ENCODE measurements at regions not wholly inside any gene's neighbourhood (a gene's known extent, or its start where the extent isn't known, plus 50 kb on each side); places are given as distances from the start of the nearest gene placed in this dataset.

DNA sequence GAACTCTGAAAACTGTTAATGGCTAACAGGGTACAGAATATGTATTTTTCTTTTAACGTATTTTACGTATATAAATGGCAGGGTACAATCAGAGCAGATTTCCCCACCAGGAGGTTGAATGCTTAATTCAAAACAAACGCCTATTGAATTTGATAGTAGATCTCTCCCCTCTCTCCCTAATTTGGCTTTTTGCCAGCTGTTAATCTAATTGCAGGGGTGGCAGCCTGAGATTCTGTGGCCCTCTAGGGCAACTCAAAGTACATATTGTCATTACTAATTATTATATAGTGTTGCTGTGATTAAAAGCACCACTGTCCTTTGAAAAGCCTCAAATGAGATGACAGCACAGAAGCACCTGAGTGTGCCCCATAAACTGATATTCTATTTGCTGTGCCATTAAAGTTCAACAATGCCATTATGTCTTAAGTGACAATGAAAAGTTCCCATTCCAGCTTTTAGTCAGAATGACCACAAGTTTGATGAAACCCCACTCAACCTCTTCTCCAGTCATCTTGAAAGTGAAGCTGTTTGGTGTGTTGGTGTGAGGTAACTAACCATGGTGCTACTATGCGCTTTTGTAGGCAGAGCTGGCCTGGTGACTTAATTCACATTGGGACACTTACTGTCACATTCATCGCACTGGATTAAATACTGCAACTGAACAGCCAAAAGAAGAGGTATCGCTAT lies 351.4 kb downstream of the KCNRG start:
- H3K27ac ChIP-seq (ENCODE audit: low read depth, low read length) = no peak overlapping the region
- H3K36me3 ChIP-seq (ENCODE audit: insufficient read depth, low read length) = no peaks in the 10 kb centered on the region
- no peak overlapping the region for H3K4me3 ChIP-seq (ENCODE audit: low read depth in 1 of 2, low read length in 2 of 2)
- no peaks in the 10 kb centered on the region for H3K4me1 ChIP-seq (ENCODE audit: insufficient read depth, low read length)
- no peaks in the 10 kb centered on the region for H3K27me3 ChIP-seq (ENCODE audit: control insufficient read depth in 1 of 2, insufficient read depth in 2 of 2, low read length in 2 of 2)
- H3K9ac ChIP-seq (ENCODE audit: low read length) = no peak overlapping the region
- no peaks in the 10 kb centered on the region for H3K9me3 ChIP-seq (ENCODE audit: low read length)

DNA sequence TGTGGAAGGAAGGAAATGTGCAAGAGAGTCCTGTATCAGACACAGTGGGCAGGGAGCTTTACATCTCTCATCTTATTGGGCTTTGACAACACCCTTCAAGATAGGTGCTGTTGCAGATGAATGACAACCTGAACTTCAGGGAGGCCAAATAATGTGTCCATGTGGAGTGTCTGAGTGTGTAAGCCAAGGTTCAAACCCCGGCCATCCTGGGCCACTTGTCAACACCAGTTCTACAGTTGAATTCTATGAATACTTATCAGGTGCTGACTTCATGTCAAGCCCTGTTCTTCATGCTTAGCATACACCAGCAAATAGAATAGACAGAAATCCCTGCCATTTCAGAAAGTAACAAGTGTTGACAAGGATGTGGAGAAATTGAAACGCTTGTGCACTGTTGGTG lies 354.4 kb downstream of the KCNRG start:
- no peaks in the 10 kb centered on the region for H3K9me3 ChIP-seq (ENCODE audit: low read length)
- H3K27ac ChIP-seq (ENCODE audit: low read depth, low read length) = no peak overlapping the region
- H3K36me3 ChIP-seq (ENCODE audit: insufficient read depth, low read length) = no peaks in the 10 kb centered on the region
- no peaks in the 10 kb centered on the region for H3K27me3 ChIP-seq (ENCODE audit: control insufficient read depth in 1 of 2, insufficient read depth in 2 of 2, low read length in 2 of 2)
- no peaks in the 10 kb centered on the region for H3K4me1 ChIP-seq (ENCODE audit: insufficient read depth, low read length)
- no peak overlapping the region for H3K4me3 ChIP-seq (ENCODE audit: low read depth in 1 of 2, low read length in 2 of 2)
- H3K9ac ChIP-seq (ENCODE audit: low read length) = no peak overlapping the region

DNA sequence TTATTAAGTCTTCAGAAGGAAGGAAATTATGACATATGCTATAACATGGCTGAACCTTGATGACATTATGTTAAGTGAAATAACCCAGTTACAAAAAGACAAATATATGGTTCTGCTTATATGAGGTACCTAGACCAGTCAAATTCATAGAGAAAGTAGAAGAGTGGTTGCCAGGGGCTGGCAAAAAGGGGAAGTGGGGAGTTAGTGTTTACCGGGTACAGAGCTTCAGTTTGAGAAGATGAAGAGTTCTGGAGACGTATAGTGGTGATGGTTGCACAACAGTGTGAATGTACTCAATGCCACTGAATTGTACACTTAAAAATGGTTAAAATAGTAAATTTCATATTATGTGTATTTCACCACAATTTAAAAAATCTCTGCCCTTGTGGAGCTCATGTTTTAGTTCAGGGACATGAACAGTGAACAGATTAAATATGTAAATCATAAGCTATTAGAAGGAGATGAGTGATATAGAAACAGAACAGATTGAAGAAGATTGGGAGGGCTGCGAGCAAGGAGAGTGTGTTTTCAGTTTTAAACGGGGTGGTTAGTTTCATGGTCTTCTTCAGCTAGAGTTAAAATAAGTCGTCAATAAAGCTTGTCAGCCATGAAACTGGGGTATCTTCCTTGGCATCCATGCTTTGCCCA lies 355.2 kb downstream of the KCNRG start:
- Histone ChIP-seq H3K4me3 (ENCODE audit: low read depth in 1 of 2, low read length in 2 of 2) (no peak overlapping the region), H3K27ac (ENCODE audit: low read depth, low read length) (no peak overlapping the region), H3K27me3 (ENCODE audit: control insufficient read depth in 1 of 2, insufficient read depth in 2 of 2, low read length in 2 of 2) (no peaks in the 10 kb centered on the region)

DNA sequence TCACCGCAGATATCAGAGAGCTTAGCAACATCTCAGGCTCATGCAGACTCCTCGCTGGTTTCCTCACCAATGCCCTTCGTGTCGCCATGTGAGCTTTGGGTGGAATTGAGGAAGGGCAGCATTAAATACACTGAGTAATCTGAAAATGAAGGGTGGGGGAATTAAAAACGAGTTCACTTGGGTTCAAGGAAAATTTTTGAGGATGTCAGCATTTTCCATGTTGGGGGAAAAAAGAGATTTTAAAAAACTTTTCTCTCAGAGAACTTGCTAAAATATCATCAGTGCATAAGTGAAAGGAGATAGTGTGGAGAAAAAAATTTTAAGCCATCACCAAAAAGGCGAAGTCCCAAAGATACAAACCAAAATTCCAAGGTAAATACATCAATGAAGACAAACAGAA lies 359.3 kb downstream of the KCNRG start:
- Histone ChIP-seq H3K27me3 (ENCODE audit: control insufficient read depth in 1 of 2, insufficient read depth in 2 of 2, low read length in 2 of 2) (no peaks in the 10 kb centered on the region), H3K9me3 (ENCODE audit: low read length) (no peaks in the 10 kb centered on the region), H3K27ac (ENCODE audit: low read depth, low read length) (no peak overlapping the region), H3K4me1 (ENCODE audit: insufficient read depth, low read length) (peaks cover 4% of the 10 kb centered on the region), H3K9ac (ENCODE audit: low read length) (no peak overlapping the region), H3K36me3 (ENCODE audit: insufficient read depth, low read length) (no peaks in the 10 kb centered on the region), H3K4me3 (ENCODE audit: low read depth in 1 of 2, low read length in 2 of 2) (no peak overlapping the region)

More for the DNA sequence above, 355.2 kb downstream of the KCNRG start:
- Histone ChIP-seq H3K9me3 (ENCODE audit: low read length) (no peaks in the 10 kb centered on the region), H3K4me1 (ENCODE audit: insufficient read depth, low read length) (no peaks in the 10 kb centered on the region), H3K9ac (ENCODE audit: low read length) (no peak overlapping the region), H3K36me3 (ENCODE audit: insufficient read depth, low read length) (no peaks in the 10 kb centered on the region)

DNA sequence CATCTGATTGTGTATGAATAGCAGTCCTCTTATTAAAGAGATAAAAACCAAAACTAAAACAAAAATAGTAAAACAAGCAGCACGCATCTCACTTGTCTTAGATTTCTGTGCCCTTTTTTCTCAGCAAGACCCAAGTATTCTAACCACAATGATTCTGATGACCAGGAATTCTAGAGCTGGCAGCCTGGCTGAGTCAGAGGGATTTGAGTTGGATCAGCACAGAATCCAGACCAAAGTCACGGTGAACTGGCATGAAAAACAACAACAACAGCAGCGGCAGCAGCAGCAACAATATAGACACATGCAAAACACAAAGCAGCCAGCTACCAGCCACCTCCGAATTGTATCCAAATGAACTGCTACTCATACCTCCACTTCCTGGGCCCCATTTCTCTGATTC lies 360.5 kb downstream of the KCNRG start:
- H3K4me3 ChIP-seq (ENCODE audit: low read depth in 1 of 2, low read length in 2 of 2) = no peak overlapping the region
- peaks cover 4% of the 10 kb centered on the region for H3K4me1 ChIP-seq (ENCODE audit: insufficient read depth, low read length)
- no peaks in the 10 kb centered on the region for H3K36me3 ChIP-seq (ENCODE audit: insufficient read depth, low read length)
- no peaks in the 10 kb centered on the region for H3K27me3 ChIP-seq (ENCODE audit: control insufficient read depth in 1 of 2, insufficient read depth in 2 of 2, low read length in 2 of 2)
- no peak overlapping the region for H3K9ac ChIP-seq (ENCODE audit: low read length)
- H3K27ac ChIP-seq (ENCODE audit: low read depth, low read length) = no peak overlapping the region
- H3K9me3 ChIP-seq (ENCODE audit: low read length) = no peaks in the 10 kb centered on the region

DNA sequence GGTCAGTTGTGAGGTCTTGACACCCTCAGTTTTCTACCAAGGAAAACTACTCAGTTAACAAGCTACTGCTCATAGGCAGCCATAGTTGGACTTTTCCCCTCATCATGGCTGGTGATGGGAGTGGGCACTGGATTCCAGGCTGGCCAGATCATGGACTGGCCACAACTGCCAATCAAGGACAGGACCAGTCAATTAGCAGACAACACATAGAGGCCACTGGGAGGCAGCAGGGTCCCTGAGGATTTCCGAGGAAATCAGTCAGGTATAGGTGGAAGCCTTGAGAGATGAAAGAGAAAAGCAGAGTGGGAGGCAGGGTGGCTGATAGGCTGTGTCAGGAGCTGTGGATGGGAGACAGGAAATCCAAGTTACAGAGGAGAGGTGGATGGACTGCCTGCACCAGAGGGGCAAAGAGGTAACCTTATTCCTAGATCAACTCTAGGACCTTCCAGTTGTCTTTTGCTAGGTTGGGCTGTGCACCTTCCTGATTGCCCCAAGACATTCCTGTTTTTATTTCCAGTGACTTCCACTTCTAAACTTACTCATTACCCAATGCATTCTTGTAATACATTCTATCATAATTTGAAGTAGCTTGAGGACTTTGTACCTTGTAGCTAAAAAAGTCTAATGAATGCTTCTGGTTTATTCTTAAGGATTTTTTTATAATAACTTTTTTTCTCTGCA lies 361.8 kb downstream of the KCNRG start:
- Histone ChIP-seq H3K27ac (ENCODE audit: low read depth, low read length) (no peak overlapping the region), H3K36me3 (ENCODE audit: insufficient read depth, low read length) (no peaks in the 10 kb centered on the region), H3K9ac (ENCODE audit: low read length) (no peak overlapping the region), H3K4me3 (ENCODE audit: low read depth in 1 of 2, low read length in 2 of 2) (no peak overlapping the region), H3K9me3 (ENCODE audit: low read length) (no peaks in the 10 kb centered on the region), H3K27me3 (ENCODE audit: control insufficient read depth in 1 of 2, insufficient read depth in 2 of 2, low read length in 2 of 2) (no peaks in the 10 kb centered on the region), H3K4me1 (ENCODE audit: insufficient read depth, low read length) (peaks cover 4% of the 10 kb centered on the region)

DNA sequence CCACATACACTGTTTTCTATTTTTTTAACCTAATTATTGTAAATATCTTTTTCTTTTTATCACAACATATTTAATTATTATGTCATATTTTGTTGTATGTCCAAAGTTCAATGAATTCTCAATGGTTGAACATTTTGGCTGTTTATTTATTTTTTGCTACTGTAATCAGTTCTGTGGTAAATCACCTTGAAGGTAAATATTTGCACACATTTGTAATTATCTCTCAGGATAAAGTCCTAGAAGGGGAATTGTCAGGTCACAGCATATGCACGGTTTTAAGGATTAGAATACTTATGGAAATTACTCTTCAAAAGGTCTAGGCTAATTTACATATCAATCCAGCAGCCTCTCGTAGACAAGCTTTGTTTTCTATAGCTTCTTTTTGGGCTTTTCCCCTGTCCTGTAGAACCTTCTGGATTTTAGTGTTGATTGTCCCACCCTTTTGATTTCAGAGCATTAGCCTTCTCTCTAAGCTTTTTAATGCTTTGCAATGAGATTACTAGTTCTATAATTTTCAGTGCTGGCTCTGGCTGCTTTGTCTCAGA lies 362.6 kb downstream of the KCNRG start:
- Histone ChIP-seq H3K9me3 (ENCODE audit: low read length) (no peaks in the 10 kb centered on the region), H3K4me1 (ENCODE audit: insufficient read depth, low read length) (peaks cover 4% of the 10 kb centered on the region), H3K27ac (ENCODE audit: low read depth, low read length) (no peak overlapping the region), H3K36me3 (ENCODE audit: insufficient read depth, low read length) (no peaks in the 10 kb centered on the region), H3K27me3 (ENCODE audit: control insufficient read depth in 1 of 2, insufficient read depth in 2 of 2, low read length in 2 of 2) (no peaks in the 10 kb centered on the region), H3K4me3 (ENCODE audit: low read depth in 1 of 2, low read length in 2 of 2) (no peak overlapping the region), H3K9ac (ENCODE audit: low read length) (no peak overlapping the region)

DNA sequence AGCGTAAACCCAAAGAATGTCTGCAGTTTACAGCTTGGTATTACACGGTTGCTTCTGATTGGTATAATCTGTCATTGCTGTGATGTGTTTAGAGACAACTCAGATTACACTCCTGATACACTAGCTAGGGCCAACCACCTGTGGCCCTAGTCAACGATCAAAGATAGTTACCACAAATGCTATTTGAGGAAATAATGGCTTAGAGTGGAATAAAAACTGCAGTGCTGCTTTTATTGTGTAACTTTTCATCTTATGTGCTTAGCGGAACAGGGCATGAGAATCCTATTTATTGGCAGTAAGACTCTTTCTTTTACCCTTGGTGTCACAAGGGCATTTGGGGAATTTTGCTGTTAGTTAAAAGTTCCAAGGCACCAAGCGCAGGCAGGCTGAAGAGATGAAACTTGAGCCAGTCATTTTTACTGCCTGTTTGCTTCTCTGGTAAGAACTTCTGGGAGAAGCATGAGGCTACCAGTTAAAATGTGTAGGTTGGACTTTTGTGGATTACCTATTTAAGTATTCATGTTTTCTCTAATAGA lies 363.3 kb downstream of the KCNRG start:
- H3K4me3 ChIP-seq (ENCODE audit: low read depth in 1 of 2, low read length in 2 of 2) = no peak overlapping the region
- H3K9me3 ChIP-seq (ENCODE audit: low read length) = no peaks in the 10 kb centered on the region
- no peak overlapping the region for H3K9ac ChIP-seq (ENCODE audit: low read length)
- H3K36me3 ChIP-seq (ENCODE audit: insufficient read depth, low read length) = no peaks in the 10 kb centered on the region
- no peaks in the 10 kb centered on the region for H3K27me3 ChIP-seq (ENCODE audit: control insufficient read depth in 1 of 2, insufficient read depth in 2 of 2, low read length in 2 of 2)
- H3K27ac ChIP-seq (ENCODE audit: low read depth, low read length) = no peak overlapping the region
- peaks cover 4% of the 10 kb centered on the region for H3K4me1 ChIP-seq (ENCODE audit: insufficient read depth, low read length)

DNA sequence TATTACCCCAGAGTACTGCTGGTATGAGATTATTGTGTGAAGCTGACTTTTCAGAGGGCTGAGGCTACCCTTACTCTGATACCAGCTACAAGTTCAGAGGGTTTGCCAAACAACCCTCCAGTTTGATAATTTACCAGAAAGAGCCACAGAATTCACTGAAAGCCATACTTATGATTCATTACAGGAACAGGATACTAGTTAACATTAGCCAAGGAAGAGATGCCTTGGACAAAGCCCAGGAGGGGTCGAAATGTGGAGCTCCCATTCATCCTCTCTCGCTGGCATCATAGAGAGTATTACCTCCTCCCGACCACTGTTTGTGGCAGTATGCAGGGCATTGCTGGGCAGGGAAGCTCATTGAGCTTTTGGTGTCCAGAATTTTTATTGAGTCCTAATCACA lies 364.3 kb downstream of the KCNRG start:
- Histone ChIP-seq H3K36me3 (ENCODE audit: insufficient read depth, low read length) (no peaks in the 10 kb centered on the region), H3K27me3 (ENCODE audit: control insufficient read depth in 1 of 2, insufficient read depth in 2 of 2, low read length in 2 of 2) (no peaks in the 10 kb centered on the region), H3K27ac (ENCODE audit: low read depth, low read length) (no peak overlapping the region), H3K4me1 (ENCODE audit: insufficient read depth, low read length) (peaks cover 4% of the 10 kb centered on the region), H3K9ac (ENCODE audit: low read length) (no peak overlapping the region), H3K4me3 (ENCODE audit: low read depth in 1 of 2, low read length in 2 of 2) (no peak overlapping the region), H3K9me3 (ENCODE audit: low read length) (no peaks in the 10 kb centered on the region)

DNA sequence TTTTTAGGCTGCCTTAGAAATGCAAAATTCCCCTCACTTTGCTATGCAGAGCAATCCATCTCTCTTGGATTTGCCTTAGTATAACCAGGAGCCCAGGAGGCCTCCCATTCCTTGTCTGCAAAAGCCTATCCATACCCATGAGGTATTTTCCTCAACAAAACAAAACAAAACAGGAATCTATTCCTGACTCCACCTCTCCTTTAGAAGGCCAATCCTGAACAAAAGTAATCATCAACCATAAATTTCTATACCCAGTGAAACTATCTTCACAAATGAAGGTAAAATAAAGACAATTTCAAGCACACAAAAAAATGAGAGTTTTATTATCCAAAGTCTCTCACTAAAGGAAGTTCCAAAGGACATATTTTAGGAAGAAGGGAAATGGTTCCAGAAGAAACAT lies 365.7 kb downstream of the KCNRG start:
- Histone ChIP-seq H3K27me3 (ENCODE audit: control insufficient read depth in 1 of 2, insufficient read depth in 2 of 2, low read length in 2 of 2) (no peaks in the 10 kb centered on the region), H3K4me3 (ENCODE audit: low read depth in 1 of 2, low read length in 2 of 2) (no peak overlapping the region), H3K4me1 (ENCODE audit: insufficient read depth, low read length) (peaks cover 4% of the 10 kb centered on the region), H3K9me3 (ENCODE audit: low read length) (no peaks in the 10 kb centered on the region), H3K9ac (ENCODE audit: low read length) (no peak overlapping the region), H3K27ac (ENCODE audit: low read depth, low read length) (no peak overlapping the region), H3K36me3 (ENCODE audit: insufficient read depth, low read length) (no peaks in the 10 kb centered on the region)

DNA sequence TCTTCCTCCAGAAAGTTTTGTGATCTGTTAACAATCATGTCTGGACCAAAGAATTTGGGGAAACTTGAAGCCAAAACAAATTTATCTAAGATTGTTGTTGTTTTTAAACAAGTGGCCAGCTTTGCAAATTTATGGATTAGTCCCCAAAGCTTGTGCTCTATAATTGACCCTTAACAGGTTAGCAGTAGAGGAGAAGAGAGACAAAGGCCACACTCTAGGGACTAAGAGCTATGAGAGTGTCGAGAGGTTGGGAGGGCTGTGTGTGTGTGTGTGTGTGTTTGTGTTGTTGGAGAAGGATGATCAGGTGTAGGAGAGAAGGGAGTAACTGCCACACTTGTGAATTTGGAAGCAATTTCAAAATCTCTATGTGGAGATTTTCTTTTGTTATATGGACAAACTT lies 367.3 kb downstream of the KCNRG start:
- no peaks in the 10 kb centered on the region for H3K36me3 ChIP-seq (ENCODE audit: insufficient read depth, low read length)
- H3K9me3 ChIP-seq (ENCODE audit: low read length) = no peaks in the 10 kb centered on the region
- no peak overlapping the region for H3K4me3 ChIP-seq (ENCODE audit: low read depth in 1 of 2, low read length in 2 of 2)
- no peak overlapping the region for H3K9ac ChIP-seq (ENCODE audit: low read length)
- peaks cover 4% of the 10 kb centered on the region for H3K4me1 ChIP-seq (ENCODE audit: insufficient read depth, low read length)
- H3K27me3 ChIP-seq (ENCODE audit: control insufficient read depth in 1 of 2, insufficient read depth in 2 of 2, low read length in 2 of 2) = no peaks in the 10 kb centered on the region
- no peak overlapping the region for H3K27ac ChIP-seq (ENCODE audit: low read depth, low read length)

Measured in muscle layer of colon (tissue), 2 donors.